HG03135 (cell line): ENCODE measurements at regions not wholly inside any gene's neighbourhood (a gene's known extent, or its start where the extent isn't known, plus 50 kb on each side); places are given as distances from the start of the nearest gene placed in this dataset.

Experiments used
- ATAC-seq: cut with Tn5 transposase; IDR thresholded peaks from one replicate; pipeline ENCODE4 v1.9.1; 2021; ENCODE audit warnings: mild to moderate bottlenecking, moderate library complexity; ENCODE audit not compliant: unreplicated experiment

DNA sequence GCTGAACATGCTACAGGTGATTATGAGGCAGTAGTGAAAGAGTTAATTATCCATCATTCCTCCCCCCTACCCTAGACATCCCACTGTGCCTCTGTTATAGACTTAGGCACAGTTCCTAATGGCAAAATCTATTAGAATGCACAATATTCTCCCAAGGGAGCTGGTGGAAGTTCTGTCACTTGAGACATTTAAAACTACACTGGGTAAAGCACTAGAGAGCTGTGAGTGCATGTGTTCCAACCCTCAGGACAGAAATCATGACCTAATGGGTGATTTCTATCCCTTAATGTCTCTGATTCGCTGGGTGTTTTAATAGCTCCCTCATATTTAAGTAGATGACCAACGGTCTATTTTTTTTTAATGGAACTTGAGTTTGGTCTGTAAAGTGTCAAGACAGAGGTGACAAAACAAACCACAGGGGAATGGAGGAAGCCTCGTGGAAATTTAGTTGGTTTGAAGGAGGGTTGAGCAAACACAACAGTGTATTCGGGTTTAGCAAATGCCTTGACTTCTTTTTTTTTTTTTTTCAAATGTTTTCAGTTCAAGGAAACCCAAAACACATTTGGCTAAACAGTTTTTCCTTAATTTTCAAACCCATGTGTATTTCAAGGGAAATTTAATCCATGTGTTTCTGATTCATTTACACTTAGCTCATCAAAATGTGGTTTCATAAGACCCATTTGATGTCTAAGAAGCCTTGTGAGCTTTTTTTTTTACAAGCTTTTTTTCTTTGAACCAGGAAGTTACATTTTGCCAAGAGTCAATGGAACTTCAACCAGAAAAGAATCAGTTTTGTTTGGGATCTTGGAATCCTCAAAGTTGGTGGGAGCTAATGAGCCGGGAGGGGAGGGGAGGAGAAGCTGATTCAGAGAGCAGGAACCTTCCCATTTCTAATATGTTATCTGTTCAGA lies 665.1 kb upstream of the ZEB2 start:
- no peak for ATAC-seq

DNA sequence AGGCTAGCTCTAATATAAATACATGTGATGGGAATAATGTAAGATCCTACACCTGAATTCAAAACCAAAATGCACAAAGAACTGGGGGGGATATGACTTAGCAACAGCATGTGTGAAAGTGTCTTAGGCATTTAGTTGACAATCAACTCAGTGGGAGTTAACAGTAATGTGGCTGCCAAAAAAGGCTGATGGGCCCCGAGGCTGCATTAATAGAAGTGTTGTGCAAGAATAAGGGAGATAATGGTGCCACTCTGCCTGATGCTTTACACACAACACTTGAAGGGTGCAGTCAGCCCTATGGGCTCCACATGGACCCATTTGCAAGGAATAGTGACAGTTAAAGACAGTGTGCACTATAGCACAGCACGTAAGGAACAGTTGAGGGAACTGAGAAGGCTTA lies 649.4 kb upstream of the ZEB2 start:
- ATAC-seq: no peak

DNA sequence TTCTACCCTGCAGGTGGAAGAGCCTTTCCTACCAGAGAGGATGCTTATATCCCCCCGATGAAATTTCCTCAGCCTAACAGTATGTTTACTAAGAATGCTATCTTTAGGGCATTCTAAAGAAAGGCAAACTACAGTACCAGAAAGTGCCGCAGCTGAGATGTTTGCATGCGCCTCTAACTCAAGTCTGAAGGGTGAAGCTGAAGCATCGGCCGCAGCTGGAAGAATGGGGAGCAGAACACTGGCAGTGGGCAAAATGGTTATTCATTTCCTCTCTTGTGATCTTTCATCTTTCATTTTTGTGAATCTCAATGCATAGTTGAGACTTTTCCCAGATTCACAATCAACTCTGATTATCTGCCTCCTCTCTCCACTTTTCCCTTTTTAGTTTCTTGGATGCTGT lies 648.2 kb upstream of the ZEB2 start:
- no peak for ATAC-seq

DNA sequence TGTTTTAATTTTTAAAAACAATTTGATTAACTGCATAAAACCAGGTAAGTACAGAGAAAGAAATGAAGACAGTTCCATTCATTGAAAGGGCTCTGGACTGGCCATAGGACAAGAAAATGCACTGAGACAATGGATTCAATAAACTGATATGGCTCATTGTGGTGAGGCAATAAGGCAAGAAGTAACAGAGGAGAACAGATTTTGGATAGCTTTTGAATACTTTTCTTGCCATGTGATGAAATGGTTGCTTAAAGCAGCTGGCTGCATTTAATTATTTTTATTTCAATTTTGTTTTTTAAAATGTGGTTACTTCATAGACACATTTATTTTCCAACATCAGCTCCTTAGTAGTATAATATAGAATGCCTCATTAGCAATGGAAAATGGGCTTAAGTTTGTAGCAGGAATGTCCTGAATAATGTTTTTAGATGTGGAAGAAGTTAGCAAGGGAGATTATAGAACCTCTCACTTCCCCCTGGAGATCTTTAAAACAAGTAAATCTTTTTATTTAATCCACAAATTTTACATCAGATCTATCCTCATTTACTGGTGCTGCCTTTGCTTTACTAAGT lies 646.9 kb upstream of the ZEB2 start:
- no peak for ATAC-seq

DNA sequence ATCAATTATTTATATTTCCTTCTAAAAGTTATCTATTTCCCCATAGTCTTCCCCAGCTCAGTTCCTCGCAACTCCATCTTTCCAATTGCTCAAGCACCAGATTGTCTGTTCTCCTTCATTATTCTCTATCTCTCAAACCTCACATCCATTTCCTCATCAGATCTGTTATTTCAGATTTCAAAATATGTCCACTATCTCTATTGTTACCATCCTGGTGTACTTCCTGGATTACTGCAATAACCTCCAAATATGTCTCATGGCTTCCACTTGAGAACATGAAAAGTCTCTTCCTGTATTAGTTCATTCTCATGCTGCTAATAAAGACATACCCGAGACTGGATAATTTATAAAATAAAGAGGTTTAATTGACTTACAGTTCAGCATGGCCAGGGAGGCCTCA lies 641.7 kb upstream of the ZEB2 start:
- ATAC-seq: no peak

DNA sequence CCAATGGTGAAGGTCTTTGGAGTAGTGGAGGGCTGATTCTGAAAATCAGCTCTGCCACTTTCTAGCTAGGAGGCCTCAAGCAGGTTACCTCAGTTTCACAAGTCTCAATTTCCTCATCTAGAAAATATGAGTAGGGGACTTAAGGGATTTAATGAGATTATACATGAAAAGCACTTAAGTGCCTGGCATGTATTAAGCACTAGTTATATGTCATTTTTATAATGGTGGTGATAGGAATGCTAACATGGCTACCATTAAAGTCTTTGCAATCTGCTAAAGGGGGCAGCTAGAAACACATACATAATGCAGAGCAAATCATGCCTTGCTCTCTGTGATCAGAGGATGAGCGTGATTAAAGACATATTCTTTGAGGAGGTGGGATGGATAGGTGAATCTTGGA lies 640.9 kb upstream of the ZEB2 start:
- ATAC-seq: no peak

DNA sequence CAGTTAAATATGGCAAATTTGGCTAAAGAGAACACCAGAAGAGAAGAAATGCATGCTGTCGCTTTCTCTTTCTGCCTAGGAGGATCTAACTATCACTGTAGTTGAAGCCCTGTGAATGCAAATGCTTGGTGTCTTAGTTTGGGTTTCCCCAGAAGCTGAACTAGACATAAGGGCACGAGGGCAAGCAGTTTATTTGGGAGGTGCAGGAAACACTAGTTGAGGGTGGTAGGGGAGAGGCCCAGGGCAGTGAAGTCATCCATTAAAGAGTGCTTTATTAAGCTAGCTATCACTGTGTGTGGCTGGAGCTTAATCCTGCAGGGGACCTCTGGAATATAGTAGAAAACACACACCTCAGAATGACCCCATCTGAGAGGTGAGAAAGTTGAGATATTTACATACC lies 639.8 kb upstream of the ZEB2 start:
- ATAC-seq: no peak

DNA sequence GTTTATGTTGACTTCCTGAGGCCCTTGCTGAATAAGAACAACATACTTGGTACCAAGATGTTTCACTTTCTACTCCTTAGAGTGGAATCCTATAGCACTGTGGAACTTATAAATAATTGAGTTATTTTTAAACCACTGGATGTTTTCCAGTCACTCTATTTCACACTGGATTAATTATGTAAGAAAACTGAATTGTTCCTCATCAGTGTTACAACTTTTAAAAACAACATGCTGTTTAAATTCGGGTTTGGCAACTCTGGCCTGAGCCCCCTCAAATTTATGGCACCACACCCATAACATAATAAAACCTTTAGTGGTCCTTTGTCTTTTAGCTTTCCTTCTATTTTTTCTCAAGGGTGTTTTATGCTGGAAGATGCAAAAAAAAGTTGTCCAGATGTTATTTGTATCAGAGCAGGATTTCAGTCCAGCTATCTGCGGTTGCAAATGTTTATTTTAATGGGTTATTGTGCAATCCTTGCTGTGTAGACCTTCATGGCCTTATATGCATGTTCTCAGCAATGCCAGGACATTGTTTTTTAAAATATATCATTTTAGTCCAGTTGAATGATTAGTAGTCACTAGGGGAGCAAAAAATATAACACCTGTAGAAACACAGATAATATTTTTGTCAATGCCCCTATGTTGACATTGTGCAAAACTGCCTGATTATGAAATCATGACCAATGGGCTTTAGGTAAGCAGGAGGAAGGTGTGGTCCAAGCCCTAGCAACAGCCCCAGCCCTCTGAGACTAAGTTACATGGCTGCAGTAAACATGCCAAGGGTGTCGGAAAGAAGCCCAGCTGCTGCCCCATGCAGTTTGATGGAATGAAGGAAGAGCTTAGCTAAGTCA lies 638.0 kb upstream of the ZEB2 start:
- ATAC-seq: no peak

DNA sequence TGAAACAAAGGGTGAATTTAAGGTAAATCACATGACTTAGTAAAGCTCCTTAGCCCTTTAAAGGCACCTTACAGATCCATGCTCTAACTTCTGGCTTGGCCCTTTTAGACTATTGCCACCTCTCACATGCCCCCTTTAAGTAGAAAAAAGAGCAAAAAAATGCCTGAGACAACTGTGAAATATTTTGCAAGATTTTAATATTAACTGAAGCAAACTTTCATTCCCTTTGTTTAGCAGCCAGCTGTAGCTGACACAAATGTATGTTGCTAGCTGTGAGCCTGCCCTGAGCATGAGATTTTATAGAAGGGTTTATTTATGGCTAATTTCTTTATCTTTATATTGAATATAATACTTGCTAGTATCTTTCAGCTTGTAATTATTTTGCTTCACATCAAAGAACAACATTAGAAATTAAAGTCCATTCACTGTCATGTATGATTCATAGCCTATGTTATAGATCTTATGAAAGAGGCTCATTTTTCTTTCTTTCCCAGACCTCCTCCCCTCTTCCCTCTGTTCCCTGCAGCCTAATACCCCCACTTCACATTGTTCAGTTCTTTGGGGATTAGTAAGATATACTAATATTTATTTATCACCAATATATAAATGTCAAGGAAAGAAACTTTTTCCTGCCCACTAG lies 637.2 kb upstream of the ZEB2 start:
- no peak for ATAC-seq

DNA sequence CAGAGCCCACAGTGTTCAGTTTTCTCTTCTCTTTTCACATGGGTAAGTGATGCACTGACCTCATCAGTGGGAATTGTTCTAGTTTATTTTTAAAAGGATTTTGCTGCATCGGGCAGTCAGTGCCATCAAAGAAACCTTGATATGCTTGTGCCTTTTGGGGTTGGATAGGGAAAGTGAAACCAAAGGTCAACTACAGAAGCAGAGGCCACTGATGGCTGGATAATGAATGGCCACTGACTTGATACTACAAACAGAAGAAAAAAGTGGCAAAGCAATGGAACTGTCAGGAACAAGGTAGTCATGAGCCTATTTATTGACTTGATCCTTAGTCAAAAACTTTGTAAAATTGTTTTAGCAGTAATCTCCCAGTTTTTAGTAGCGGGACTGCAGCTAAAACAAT lies 636.3 kb upstream of the ZEB2 start:
- ATAC-seq: no peak

DNA sequence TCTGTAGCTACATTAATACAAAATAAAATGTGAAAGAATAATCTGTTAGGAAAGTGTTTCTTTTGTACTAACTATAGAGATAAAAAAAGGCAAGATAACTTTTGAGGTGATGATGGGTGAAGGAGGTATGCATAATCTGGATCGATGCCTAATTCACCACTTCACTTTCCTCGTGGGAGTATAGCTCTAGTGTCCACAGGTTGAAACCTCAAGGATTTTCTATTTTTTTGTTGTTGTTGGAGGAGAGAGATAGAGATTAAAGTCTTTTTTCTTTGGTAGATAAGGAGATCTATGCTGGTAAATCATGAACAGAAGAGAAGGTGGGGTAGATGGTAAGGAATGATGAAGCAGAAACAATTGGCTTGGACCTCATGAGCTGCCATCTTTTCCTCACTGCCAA lies 635.3 kb upstream of the ZEB2 start:
- ATAC-seq: no peak

DNA sequence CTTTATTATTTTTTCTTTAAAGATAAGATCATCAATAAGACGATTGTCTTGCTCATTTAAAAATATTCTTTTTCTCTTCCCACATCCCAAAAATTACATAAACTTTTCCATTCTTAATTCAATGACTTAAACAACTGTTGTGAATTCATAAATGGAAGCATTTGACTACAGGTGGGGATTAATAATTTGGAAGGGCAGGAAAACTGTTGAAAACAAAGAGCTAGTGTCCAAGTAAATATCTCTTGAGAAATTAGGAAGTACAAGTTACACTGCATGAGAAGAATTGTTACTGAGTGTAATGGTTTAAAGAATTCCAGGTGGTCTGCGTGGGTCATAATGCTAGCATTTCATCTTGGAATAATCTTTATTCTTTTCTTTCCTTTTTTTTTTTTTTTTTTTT lies 634.8 kb upstream of the ZEB2 start:
- ATAC-seq: no peak

DNA sequence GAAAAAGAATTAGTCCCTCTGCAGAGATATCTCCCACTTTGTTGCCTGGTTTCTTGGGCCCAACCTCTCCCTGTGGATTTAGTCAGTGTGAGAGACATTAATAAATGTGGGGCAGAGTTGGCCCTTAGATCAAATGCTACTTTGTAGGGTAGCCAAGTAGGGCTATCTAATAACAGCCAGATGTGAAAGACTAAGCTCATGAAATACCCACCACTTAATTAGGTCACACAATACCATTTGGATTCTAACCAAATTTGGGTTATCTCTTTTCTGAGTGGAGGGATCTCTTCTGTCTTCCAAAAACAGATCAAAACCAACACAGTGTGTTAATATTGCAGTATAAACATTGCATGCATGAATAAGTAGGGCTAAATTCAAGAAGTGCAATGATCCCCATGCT lies 626.8 kb upstream of the ZEB2 start:
- ATAC-seq: no peak

DNA sequence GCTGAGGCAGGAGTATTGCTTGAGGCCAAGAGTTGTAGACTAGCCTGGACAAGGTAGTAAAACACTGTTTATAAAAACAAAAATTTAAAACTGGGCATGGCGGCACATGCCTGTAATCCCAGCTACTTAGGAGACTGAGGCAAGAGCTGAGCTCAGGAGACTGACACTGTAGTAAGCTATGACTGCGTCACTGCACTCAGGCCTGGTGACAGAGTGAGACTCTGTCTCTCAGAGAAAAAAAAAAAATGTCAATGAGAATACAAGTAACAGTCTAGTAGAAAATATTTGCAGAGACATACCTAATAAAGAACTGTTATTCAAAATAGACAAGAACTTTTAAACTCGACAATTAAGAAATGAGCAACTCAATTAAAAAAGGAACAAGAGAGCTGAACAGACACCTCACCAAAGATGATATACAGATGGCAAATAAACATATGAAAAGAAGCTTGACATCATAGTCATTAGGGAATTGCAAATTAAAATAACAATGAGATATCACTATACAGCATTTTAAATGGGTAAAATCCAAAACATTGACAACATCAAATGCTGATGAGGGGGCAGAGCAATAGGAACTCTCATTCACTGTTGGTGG lies 624.3 kb upstream of the ZEB2 start:
- no peak for ATAC-seq

DNA sequence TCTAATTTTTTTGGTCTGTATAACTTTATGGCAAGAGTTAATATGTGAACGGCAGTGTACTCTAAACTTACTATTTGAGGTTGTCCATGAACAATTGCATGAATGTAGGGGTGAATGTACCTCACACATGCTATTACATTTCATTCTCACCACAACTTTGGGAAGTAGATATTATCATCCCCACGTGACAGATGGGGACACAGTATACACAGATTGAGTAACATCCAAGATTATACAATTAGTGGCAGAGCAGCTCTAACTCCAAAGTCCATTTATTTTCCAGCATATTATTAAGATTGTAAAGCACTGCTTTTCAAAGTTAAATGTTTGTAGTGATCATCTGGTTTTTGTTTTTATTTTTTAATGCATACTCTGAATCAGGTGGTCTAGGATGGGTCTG lies 622.1 kb upstream of the ZEB2 start:
- no peak for ATAC-seq

DNA sequence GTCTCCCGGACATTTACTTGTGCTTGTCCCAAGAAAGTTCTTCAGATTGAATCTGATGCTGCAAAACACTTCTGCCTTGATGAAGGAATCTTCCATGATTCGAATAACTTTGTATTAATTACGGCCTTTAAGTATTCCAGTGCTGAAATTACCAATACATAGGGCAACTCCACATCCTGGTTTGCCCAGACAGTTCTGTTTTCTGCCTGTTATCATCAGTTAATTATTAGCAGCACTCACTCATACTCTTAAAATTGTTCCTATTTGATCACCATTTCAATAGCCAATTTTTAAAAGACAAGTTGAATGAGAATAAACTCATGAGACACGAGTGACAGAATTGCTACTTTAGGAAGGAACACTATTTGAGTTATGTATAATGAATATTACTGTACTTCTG lies 620.7 kb upstream of the ZEB2 start:
- ATAC-seq: no peak

DNA sequence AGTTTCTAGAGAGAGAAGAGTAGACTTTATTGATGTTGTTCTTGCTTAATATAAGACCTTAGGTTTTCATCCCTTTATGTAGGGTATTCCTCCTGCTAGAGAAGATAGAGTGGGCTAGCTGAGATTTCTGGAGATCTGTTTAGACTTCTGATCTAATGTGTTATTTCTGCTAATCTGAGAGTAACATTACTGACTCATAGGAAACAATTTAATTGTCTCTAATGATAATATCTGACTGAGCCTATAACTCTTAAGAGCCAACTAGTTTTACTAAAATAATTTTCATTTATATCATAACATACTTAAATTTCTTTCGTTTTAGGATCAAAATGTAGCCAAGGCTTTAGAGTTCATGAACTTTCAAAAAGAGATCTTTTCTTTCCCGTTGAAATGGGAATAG lies 618.7 kb upstream of the ZEB2 start:
- no peak for ATAC-seq

DNA sequence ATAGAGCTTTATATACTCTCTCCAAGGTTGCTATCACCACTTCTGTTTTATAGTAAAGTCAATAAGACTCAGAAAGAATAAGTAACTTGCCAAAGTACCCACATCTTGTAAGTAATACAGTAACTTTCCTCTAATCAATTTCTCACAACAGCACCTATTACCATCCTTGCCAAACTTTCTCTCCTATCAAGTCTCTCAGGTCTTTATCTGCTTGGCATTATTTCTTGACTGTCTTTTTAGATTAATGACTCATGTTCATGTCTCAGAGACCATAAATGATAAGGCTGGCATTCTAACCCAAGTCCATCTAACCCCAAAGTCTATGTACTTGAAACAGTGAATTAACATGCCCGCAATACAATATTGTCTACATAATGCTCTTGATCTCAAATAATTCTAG lies 618.0 kb upstream of the ZEB2 start:
- ATAC-seq: no peak

DNA sequence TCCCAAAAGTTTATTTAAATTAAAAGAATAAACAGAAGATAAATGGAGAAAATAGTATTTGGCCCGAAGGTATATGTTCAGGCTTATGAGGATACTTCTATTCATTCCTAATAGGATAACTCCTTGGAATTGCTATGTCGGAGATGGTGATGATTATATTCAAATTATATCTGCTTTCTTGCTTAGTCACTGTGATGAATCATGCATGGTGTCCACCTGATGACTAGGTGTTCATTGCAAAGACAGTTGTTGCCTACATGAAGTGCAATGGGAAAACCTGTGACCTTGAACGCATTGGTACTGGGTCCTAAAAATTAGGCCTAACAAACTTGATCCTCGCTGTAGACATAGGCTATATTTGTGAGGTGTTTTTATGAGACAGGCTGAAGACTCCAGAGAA lies 617.3 kb upstream of the ZEB2 start:
- no peak for ATAC-seq

DNA sequence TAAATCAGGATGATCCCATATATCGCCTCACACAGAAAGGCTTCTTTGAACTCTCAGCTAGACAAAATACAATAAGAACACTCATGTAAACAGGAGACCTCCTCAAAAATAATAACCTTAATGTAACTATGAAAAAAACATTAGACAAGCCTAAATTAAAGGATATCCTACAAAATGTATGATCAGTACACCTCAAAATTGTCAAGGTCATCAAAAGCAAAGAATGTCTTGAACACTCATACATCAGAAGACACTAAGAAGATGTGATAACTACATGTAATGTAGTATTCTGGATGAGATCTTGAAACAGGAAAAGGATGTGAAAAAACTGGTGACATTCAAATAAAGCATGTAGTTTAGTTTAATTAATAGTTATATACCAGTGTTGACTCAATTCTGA lies 616.8 kb upstream of the ZEB2 start:
- no peak for ATAC-seq

DNA sequence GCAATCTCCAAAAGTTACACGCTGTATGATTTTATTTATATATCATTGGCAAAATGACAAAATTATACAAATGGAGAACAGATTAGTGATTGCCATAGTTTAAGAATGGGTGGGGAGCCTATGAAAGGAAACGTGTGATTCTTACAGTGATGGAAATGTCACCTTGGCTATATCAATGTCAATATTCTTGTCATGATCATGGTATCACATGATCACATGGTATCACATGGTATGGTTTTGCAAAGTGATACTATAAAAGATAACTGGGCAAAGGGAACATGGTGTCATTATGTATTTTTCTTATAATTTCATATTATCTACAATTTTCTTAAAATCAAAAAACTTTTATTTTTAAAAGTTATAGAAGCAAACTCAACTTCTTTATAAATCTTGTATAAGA lies 606.2 kb upstream of the ZEB2 start:
- ATAC-seq: no peak
